ENCODE measurements at regions not wholly inside any gene's neighbourhood (a gene's known extent, or its start where the extent isn't known, plus 50 kb on each side); places are given as distances from the start of the nearest gene placed in this dataset.

- TF ChIP-seq POLR2A (IDR thresholded peaks at IDR 0.05) (no peak), CTCF (IDR thresholded peaks at IDR 0.05) (no peak)
These were observed 312.2 kb upstream of the MAF start for GRCh38 chr16:79912592-79913310.
